ENCODE measurements at regions not wholly inside any gene's neighbourhood (a gene's known extent, or its start where the extent isn't known, plus 50 kb on each side); places are given as distances from the start of the nearest gene placed in this dataset.

DNA sequence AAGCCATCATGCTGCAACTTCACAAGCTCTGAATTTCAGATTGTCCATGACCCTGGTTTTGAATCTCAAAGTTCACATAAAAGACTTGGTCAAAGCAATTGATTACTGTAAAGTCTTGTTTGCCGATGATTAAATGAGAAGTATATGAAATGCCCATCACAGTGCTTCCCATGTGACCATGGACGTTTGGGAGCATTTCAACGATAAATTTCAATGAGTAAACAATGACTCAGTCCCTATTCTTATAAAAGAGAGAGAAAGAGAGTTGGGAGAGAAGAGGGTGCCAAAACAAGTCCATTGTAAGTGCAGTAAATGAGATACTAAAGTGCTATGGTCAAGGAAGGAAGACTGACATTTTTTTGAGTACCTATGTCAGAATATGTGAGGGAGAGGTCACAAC lies 276.9 kb downstream of the SOX9 start:
- no peak overlapping the region for H3K4me3 ChIP-seq
- no peak overlapping the region for H2AFZ ChIP-seq
- no peaks in the 10 kb centered on the region for H3K79me2 ChIP-seq (replicated peaks; ENCODE audit: insufficient read depth)
- H3F3A ChIP-seq (replicated peaks; ENCODE audit: low read depth): no peaks in the 10 kb centered on the region
- Mint-ChIP-seq H3K4me1 (peaks cover 24% of the 10 kb centered on the region), H3K4me3 (no peak overlapping the region), H3K36me3 (ENCODE audit: low read depth) (no peaks in the 10 kb centered on the region), H3K9me3 (no peaks in the 10 kb centered on the region), H3K27me3 (ENCODE audit: insufficient read depth, low read depth, poor library complexity) (peaks cover 2% of the 10 kb centered on the region), H3K27ac (no peak overlapping the region)
- no peaks in the 10 kb centered on the region for H4K20me1 ChIP-seq (replicated peaks; ENCODE audit: insufficient read depth)
- H3K27me3 ChIP-seq (ENCODE audit: insufficient read depth): no peaks in the 10 kb centered on the region
- TF ChIP-seq, protein P1, sequence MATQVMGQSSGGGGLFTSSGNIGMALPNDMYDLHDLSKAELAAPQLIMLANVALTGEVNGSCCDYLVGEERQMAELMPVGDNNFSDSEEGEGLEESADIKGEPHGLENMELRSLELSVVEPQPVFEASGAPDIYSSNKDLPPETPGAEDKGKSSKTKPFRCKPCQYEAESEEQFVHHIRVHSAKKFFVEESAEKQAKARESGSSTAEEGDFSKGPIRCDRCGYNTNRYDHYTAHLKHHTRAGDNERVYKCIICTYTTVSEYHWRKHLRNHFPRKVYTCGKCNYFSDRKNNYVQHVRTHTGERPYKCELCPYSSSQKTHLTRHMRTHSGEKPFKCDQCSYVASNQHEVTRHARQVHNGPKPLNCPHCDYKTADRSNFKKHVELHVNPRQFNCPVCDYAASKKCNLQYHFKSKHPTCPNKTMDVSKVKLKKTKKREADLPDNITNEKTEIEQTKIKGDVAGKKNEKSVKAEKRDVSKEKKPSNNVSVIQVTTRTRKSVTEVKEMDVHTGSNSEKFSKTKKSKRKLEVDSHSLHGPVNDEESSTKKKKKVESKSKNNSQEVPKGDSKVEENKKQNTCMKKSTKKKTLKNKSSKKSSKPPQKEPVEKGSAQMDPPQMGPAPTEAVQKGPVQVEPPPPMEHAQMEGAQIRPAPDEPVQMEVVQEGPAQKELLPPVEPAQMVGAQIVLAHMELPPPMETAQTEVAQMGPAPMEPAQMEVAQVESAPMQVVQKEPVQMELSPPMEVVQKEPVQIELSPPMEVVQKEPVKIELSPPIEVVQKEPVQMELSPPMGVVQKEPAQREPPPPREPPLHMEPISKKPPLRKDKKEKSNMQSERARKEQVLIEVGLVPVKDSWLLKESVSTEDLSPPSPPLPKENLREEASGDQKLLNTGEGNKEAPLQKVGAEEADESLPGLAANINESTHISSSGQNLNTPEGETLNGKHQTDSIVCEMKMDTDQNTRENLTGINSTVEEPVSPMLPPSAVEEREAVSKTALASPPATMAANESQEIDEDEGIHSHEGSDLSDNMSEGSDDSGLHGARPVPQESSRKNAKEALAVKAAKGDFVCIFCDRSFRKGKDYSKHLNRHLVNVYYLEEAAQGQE (IDR thresholded peaks at IDR 0.05; ENCODE audit: unreplicated experiment): no peak
- TF ChIP-seq CREB1 (CRISPR knock-in tag; IDR thresholded peaks at IDR 0.05; ENCODE audit: low read depth) (no peak), ZNF331 (CRISPR knock-in tag; IDR thresholded peaks at IDR 0.05; ENCODE audit: low read depth) (no peak), STAT1 (IDR thresholded peaks at IDR 0.05; ENCODE audit: unreplicated experiment) (no peak), JUNB (IDR thresholded peaks at IDR 0.05; ENCODE audit: unreplicated experiment) (no peak), EZH2 (IDR thresholded peaks at IDR 0.05; ENCODE audit: low read depth, unreplicated experiment) (no peak), EZH2phosphoT487 (IDR thresholded peaks at IDR 0.05; ENCODE audit: unreplicated experiment) (no peak), POLR2AphosphoS5 (IDR thresholded peaks at IDR 0.05; ENCODE audit: low read depth) (no peak), ZNF114 (CRISPR knock-in tag; IDR thresholded peaks at IDR 0.05) (no peak), NANOG (IDR thresholded peaks at IDR 0.05; ENCODE audit: borderline replicate concordance) (no peak)
- TF ChIP-seq, protein P2, sequence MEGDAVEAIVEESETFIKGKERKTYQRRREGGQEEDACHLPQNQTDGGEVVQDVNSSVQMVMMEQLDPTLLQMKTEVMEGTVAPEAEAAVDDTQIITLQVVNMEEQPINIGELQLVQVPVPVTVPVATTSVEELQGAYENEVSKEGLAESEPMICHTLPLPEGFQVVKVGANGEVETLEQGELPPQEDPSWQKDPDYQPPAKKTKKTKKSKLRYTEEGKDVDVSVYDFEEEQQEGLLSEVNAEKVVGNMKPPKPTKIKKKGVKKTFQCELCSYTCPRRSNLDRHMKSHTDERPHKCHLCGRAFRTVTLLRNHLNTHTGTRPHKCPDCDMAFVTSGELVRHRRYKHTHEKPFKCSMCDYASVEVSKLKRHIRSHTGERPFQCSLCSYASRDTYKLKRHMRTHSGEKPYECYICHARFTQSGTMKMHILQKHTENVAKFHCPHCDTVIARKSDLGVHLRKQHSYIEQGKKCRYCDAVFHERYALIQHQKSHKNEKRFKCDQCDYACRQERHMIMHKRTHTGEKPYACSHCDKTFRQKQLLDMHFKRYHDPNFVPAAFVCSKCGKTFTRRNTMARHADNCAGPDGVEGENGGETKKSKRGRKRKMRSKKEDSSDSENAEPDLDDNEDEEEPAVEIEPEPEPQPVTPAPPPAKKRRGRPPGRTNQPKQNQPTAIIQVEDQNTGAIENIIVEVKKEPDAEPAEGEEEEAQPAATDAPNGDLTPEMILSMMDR (conservative IDR thresholded peaks at IDR 0.05; ENCODE audit: low read depth in 2 of 2): no peak
- TF ChIP-seq, protein P3, sequence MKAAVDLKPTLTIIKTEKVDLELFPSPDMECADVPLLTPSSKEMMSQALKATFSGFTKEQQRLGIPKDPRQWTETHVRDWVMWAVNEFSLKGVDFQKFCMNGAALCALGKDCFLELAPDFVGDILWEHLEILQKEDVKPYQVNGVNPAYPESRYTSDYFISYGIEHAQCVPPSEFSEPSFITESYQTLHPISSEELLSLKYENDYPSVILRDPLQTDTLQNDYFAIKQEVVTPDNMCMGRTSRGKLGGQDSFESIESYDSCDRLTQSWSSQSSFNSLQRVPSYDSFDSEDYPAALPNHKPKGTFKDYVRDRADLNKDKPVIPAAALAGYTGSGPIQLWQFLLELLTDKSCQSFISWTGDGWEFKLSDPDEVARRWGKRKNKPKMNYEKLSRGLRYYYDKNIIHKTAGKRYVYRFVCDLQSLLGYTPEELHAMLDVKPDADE (IDR thresholded peaks at IDR 0.05): no peak
- TF ChIP-seq, protein P4, sequence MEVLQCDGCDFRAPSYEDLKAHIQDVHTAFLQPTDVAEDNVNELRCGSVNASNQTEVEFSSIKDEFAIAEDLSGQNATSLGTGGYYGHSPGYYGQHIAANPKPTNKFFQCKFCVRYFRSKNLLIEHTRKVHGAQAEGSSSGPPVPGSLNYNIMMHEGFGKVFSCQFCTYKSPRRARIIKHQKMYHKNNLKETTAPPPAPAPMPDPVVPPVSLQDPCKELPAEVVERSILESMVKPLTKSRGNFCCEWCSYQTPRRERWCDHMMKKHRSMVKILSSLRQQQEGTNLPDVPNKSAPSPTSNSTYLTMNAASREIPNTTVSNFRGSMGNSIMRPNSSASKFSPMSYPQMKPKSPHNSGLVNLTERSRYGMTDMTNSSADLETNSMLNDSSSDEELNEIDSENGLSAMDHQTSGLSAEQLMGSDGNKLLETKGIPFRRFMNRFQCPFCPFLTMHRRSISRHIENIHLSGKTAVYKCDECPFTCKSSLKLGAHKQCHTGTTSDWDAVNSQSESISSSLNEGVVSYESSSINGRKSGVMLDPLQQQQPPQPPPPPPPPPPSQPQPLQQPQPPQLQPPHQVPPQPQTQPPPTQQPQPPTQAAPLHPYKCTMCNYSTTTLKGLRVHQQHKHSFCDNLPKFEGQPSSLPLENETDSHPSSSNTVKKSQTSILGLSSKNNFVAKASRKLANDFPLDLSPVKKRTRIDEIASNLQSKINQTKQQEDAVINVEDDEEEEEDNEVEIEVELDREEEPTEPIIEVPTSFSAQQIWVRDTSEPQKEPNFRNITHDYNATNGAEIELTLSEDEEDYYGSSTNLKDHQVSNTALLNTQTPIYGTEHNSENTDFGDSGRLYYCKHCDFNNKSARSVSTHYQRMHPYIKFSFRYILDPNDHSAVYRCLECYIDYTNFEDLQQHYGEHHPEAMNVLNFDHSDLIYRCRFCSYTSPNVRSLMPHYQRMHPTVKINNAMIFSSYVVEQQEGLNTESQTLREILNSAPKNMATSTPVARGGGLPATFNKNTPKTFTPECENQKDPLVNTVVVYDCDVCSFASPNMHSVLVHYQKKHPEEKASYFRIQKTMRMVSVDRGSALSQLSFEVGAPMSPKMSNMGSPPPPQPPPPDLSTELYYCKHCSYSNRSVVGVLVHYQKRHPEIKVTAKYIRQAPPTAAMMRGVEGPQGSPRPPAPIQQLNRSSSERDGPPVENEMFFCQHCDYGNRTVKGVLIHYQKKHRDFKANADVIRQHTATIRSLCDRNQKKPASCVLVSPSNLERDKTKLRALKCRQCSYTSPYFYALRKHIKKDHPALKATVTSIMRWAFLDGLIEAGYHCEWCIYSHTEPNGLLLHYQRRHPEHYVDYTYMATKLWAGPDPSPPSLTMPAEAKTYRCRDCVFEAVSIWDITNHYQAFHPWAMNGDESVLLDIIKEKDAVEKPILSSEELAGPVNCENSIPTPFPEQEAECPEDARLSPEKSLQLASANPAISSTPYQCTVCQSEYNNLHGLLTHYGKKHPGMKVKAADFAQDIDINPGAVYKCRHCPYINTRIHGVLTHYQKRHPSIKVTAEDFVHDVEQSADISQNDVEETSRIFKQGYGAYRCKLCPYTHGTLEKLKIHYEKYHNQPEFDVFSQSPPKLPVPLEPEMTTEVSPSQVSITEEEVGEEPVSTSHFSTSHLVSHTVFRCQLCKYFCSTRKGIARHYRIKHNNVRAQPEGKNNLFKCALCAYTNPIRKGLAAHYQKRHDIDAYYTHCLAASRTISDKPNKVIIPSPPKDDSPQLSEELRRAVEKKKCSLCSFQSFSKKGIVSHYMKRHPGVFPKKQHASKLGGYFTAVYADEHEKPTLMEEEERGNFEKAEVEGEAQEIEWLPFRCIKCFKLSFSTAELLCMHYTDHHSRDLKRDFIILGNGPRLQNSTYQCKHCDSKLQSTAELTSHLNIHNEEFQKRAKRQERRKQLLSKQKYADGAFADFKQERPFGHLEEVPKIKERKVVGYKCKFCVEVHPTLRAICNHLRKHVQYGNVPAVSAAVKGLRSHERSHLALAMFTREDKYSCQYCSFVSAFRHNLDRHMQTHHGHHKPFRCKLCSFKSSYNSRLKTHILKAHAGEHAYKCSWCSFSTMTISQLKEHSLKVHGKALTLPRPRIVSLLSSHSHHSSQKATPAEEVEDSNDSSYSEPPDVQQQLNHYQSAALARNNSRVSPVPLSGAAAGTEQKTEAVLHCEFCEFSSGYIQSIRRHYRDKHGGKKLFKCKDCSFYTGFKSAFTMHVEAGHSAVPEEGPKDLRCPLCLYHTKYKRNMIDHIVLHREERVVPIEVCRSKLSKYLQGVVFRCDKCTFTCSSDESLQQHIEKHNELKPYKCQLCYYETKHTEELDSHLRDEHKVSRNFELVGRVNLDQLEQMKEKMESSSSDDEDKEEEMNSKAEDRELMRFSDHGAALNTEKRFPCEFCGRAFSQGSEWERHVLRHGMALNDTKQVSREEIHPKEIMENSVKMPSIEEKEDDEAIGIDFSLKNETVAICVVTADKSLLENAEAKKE (CRISPR knock-in tag; IDR thresholded peaks at IDR 0.05): no peak
- DNase-seq (ENCODE audit: low spot score): no peak
- no peaks in the 10 kb centered on the region for H3K9me2 ChIP-seq (ENCODE audit: insufficient read depth)
- no peak overlapping the region for H3K27ac ChIP-seq (ENCODE audit: low read depth)
- H3K36me3 ChIP-seq (ENCODE audit: insufficient read depth): no peaks in the 10 kb centered on the region
- peaks cover 9% of the 10 kb centered on the region for H3K4me1 ChIP-seq (ENCODE audit: insufficient read depth)
- no peak overlapping the region for H3K4me2 ChIP-seq
- ATAC-seq: no peak

Measured in GM23338 (cell line).